ENCODE measurements at regions not wholly inside any gene's neighbourhood (a gene's known extent, or its start where the extent isn't known, plus 50 kb on each side); places are given as distances from the start of the nearest gene placed in this dataset.

- no peak for DNase-seq (ENCODE audit: low read depth)
- H3K4me3 ChIP-seq (ENCODE audit: control insufficient read depth, low read depth, low read length), result no peak overlapping the region
- no peak for TF ChIP-seq CTCF (conservative IDR thresholded peaks at IDR 0.05; ENCODE audit: control insufficient read depth, insufficient read depth, low read depth, low read length)
These were observed 102.8 kb upstream of the TMEM18 start for GRCh38 chr2:780002-780401.

GRCh38 chr2:778731-779350 lies 101.6 kb upstream of the TMEM18 start:
- DNase-seq (ENCODE audit: low read depth), result no peak
- no peak for TF ChIP-seq CTCF (conservative IDR thresholded peaks at IDR 0.05; ENCODE audit: control insufficient read depth, insufficient read depth, low read depth, low read length)
- no peak overlapping the region for H3K4me3 ChIP-seq (ENCODE audit: control insufficient read depth, low read depth, low read length)

- no peak for DNase-seq (ENCODE audit: low read depth)
- H3K4me3 ChIP-seq (ENCODE audit: control insufficient read depth, low read depth, low read length), result no peak overlapping the region
- TF ChIP-seq CTCF (conservative IDR thresholded peaks at IDR 0.05; ENCODE audit: control insufficient read depth, insufficient read depth, low read depth, low read length), result no peak
These were observed 100.3 kb upstream of the TMEM18 start for GRCh38 chr2:777546-777945.

GRCh38 chr2:777051-777450 lies 99.8 kb upstream of the TMEM18 start:
- no peak for DNase-seq (ENCODE audit: low read depth)
- H3K4me3 ChIP-seq (ENCODE audit: control insufficient read depth, low read depth, low read length), result no peak overlapping the region
- no peak for TF ChIP-seq CTCF (conservative IDR thresholded peaks at IDR 0.05; ENCODE audit: control insufficient read depth, insufficient read depth, low read depth, low read length)

- no peak for DNase-seq (ENCODE audit: low read depth)
- no peak overlapping the region for H3K4me3 ChIP-seq (ENCODE audit: control insufficient read depth, low read depth, low read length)
- no peak for TF ChIP-seq CTCF (conservative IDR thresholded peaks at IDR 0.05; ENCODE audit: control insufficient read depth, insufficient read depth, low read depth, low read length)
These were observed 99.3 kb upstream of the TMEM18 start for GRCh38 chr2:776487-776886.

- no peak for TF ChIP-seq CTCF (conservative IDR thresholded peaks at IDR 0.05; ENCODE audit: control insufficient read depth, insufficient read depth, low read depth, low read length)
- DNase-seq (ENCODE audit: low read depth), result no peak
- H3K4me3 ChIP-seq (ENCODE audit: control insufficient read depth, low read depth, low read length), result no peak overlapping the region
These were observed 98.8 kb upstream of the TMEM18 start for GRCh38 chr2:776038-776437.

GRCh38 chr2:774436-774835 lies 97.2 kb upstream of the TMEM18 start:
- no peak overlapping the region for H3K4me3 ChIP-seq (ENCODE audit: control insufficient read depth, low read depth, low read length)
- TF ChIP-seq CTCF (conservative IDR thresholded peaks at IDR 0.05; ENCODE audit: control insufficient read depth, insufficient read depth, low read depth, low read length), result no peak
- no peak for DNase-seq (ENCODE audit: low read depth)
